ENCODE measurements at regions not wholly inside any gene's neighbourhood (a gene's known extent, or its start where the extent isn't known, plus 50 kb on each side); places are given as distances from the start of the nearest gene placed in this dataset.

DNA sequence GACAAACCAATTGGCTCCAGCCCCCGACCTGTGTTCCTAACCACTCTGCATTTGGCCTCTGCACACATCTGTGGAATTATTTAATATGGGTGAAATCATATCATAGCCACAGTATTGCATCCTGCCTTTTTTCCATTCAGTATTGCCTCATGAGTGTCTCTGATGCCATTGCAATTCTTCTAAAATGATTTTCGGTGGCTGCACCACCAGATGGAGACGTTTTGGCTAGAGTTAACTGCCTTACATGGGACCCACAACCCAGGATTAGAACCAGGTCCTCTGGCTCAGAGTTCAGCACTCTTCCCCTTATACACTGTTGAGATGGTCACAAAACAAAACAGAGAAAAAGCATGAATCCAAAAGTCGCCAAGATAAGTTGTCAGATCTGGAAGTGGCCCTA is 180.8 kb downstream of the EMX2 start:
- no peaks in the 10 kb centered on the region for H3K9me3 ChIP-seq
- no peak for DNase-seq (ENCODE audit: low spot score in 2 of 2)
- no peaks in the 10 kb centered on the region for H3K4me1 ChIP-seq
- no peak for TF ChIP-seq CTCF (IDR thresholded peaks at IDR 0.05)
- H3K36me3 ChIP-seq: no peaks in the 10 kb centered on the region
- WGBS, 2 donors: 71 to 76% methylated on average over 4 of the region's 4 CpGs
- H3K27me3 ChIP-seq: no peaks in the 10 kb centered on the region
- H3K4me3 ChIP-seq: no peak overlapping the region
- H3K27ac ChIP-seq: no peak overlapping the region

DNA sequence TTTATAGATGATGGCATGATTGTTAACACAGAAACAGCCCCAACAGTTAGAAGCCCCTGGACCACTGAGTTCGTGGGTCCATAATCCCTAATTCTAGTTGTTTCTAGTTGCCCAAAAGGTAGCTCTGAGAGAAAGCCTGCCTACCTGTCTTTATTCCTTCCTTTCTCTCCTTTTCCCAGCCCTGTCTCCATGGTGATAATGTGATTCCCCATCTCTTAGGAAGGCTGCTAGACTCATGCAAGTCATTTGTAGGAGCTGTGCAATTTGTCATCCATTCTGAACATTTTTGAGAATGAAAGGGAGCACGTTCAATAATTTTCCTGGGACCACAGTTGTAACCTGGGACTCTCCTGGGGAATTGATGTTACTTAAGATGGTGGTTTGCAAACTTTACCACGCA is 183.4 kb downstream of the EMX2 start:
- Histone ChIP-seq H3K36me3 (no peaks in the 10 kb centered on the region), H3K4me3 (no peak overlapping the region), H3K9me3 (no peaks in the 10 kb centered on the region), H3K4me1 (no peaks in the 10 kb centered on the region), H3K27me3 (peaks cover 0 to 9% of the 10 kb centered on the region in 2 donors), H3K27ac (no peak overlapping the region)
- no peak for TF ChIP-seq CTCF (IDR thresholded peaks at IDR 0.05)
- no peak for DNase-seq (ENCODE audit: low spot score in 2 of 2)
- WGBS, 2 donors: 67 to 69% methylated on average over 3 of the region's 3 CpGs

DNA sequence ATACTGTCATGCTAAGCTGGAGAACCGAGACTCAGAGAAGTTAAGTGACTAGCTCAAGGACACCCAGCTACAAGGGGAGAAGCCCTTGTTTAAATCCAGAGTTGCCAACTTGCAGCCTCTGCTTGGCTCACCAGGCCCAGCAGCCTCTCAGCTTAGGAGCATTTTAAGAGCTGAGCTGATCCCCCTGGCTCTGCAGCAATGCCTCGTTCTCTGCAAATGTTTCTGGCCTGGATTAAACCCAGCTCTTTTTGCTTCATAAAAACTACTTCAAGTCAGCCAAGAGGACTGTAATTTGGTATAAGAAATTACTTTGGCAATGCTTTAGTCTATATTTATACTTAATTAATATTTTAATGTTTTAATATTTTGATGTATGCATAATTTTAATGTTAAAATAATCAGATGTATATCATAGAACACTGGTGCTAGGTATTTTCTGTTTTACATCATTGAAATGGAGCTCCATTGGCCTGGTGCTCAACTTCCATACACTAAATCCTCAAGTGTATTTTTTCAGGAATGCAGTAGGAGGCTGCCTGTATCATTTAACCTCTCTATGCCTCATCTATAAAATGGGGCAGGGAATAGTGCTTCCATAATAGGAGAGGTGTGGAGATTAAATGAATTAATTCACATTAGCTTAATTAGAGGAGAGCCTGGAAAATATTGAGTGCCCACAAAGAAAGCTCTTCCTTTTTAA is 184.2 kb downstream of the EMX2 start:
- no peaks in the 10 kb centered on the region for H3K9me3 ChIP-seq
- H3K36me3 ChIP-seq: no peaks in the 10 kb centered on the region
- TF ChIP-seq EP300 (IDR thresholded peaks at IDR 0.05): no peak
- no peaks in the 10 kb centered on the region for H3K4me1 ChIP-seq
- H3K27me3 ChIP-seq: peaks cover 0 to 9% of the 10 kb centered on the region in 2 donors
- H3K4me3 ChIP-seq: no peak overlapping the region
- H3K27ac ChIP-seq: no peak overlapping the region
- WGBS, 2 donors: 58 to 63% methylated on average over 2 of the region's 2 CpGs
- no peak for DNase-seq (ENCODE audit: low spot score in 2 of 2)

DNA sequence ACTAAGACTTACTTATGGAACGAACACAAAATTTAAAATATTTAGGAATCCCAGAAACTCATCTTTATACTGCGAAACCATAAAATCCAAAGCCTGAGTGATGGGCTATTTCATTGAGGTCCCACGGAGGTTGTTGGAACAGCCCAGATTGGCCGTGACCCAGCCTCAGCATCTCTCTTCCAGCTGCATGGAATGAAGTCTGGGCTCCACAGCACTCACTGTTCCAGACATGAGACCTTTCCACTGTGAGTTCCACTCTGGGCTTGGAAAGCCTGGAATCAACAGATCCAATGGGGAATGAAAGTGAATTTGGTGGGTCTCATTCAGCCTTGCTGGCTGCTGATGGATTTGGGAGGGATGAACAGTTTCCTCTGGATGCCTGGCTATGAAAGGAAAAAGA is 184.9 kb downstream of the EMX2 start:
- 63 to 66% methylated on average over 4 of the region's 4 CpGs for WGBS, 2 donors
- Histone ChIP-seq H3K4me3 (no peak overlapping the region), H3K36me3 (no peaks in the 10 kb centered on the region), H3K4me1 (no peaks in the 10 kb centered on the region), H3K27ac (no peak overlapping the region), H3K9me3 (no peaks in the 10 kb centered on the region), H3K27me3 (peaks cover 0 to 14% of the 10 kb centered on the region in 2 donors)
- no peak for DNase-seq (ENCODE audit: low spot score in 2 of 2)
- TF ChIP-seq EP300 (IDR thresholded peaks at IDR 0.05) (no peak), POLR2A (IDR thresholded peaks at IDR 0.05) (no peak), CTCF (IDR thresholded peaks at IDR 0.05) (no peak)

DNA sequence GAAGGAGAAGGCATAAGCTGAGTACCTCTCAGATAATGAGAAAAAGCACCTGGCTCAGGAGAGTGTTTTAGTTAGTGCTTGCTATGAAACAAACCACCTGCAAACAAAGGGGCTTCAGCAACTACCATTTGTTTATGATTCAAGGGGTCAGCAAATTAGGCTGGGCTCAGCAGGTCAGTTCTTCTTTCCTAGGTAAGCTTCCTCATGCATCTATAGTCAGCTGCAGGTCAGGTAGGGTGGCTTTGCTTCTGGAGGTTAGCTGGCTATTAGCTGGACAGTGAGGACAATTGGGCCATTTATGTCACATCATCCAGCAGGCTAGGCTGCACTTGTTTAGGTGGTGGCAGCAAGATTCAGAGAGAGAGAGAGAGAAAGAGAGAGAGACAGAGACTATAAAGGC is 185.5 kb downstream of the EMX2 start:
- no peaks in the 10 kb centered on the region for H3K9me3 ChIP-seq
- TF ChIP-seq POLR2A (IDR thresholded peaks at IDR 0.05): no peak
- TF ChIP-seq CTCF (IDR thresholded peaks at IDR 0.05): no peak
- no peak for TF ChIP-seq EP300 (IDR thresholded peaks at IDR 0.05)
- H3K4me3 ChIP-seq: no peak overlapping the region
- peaks cover 0 to 14% of the 10 kb centered on the region in 2 donors for H3K27me3 ChIP-seq
- H3K4me1 ChIP-seq: no peaks in the 10 kb centered on the region
- no peak overlapping the region for H3K27ac ChIP-seq
- no peaks in the 10 kb centered on the region for H3K36me3 ChIP-seq
- no peak for DNase-seq (ENCODE audit: low spot score in 2 of 2)

GRCh38 chr10:117729156-117729555 is 186.6 kb downstream of the EMX2 start:
- DNase-seq (ENCODE audit: low spot score in 2 of 2): no peak
- Histone ChIP-seq H3K4me1 (peaks cover 0 to under 1% (median 0%) of the 10 kb centered on the region in 4 donors), H3K36me3 (no peaks in the 10 kb centered on the region), H3K9me3 (no peaks in the 10 kb centered on the region), H3K27me3 (peaks cover 0 to 17% of the 10 kb centered on the region in 2 donors), H3K27ac (no peak overlapping the region), H3K4me3 (no peak overlapping the region)
- 86% methylated on average over 4 of the region's 4 CpGs for WGBS, 2 donors
- TF ChIP-seq POLR2A (IDR thresholded peaks at IDR 0.05): no peak
- no peak for TF ChIP-seq CTCF (IDR thresholded peaks at IDR 0.05)
- TF ChIP-seq EP300 (IDR thresholded peaks at IDR 0.05): no peak
